ENCODE measurements at regions not wholly inside any gene's neighbourhood (a gene's known extent, or its start where the extent isn't known, plus 50 kb on each side); places are given as distances from the start of the nearest gene placed in this dataset.

- intact Hi-C loops (cut with DNase I), result no loop called here
Measured at GRCh38 chr15:39427705-39428104, 153.2 kb upstream of the THBS1 start.

DNA sequence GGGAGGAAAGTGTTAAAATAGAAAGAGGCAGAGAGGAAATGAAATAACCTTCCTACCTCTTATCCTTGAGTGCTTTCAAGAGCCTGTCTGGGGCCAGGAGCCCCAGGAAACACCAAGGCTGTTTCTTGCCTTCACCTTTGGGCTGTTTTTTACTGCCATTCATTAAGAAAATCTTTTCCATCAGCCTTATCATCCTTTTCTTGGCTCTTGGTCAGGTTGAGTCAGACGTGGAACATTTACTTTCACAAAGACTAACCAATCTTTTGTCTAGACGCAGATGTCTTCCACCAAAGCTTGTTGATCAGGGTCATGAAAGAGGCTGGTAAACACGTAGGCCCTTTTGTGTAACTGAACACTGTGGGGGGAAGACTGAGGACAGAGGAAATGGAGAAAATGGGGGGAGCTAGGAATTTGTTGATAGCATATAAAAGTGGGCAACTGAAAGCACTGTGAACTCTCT lies 151.0 kb upstream of the THBS1 start:
- Histone ChIP-seq H3K27ac (no peak overlapping the region), H3K4me1 (peaks cover 3% of the 10 kb centered on the region), H3K4me3 (no peak overlapping the region), H3K36me3 (ENCODE audit: insufficient read depth in 1 of 2, low read depth in 1 of 2) (no peaks in the 10 kb centered on the region), H3K9me3 (no peaks in the 10 kb centered on the region), H3K27me3 (ENCODE audit: insufficient read depth in 3 of 3, low read length in 2 of 3) (no peaks in the 10 kb centered on the region)
- intact Hi-C loops (cut with DNase I), result no loop called here
- whole genome bisulfite sequencing, 3 donors, result 55 to 59% (median 56%) methylated on average over 3 of the region's 3 CpGs
- ATAC-seq, result no peak
- DNase-seq, result no peak
- TF ChIP-seq CTCF (IDR thresholded peaks at IDR 0.05), result no peak

More at GRCh38 chr15:39427705-39428104, 153.2 kb upstream of the THBS1 start:
- ATAC-seq (peak in 2 of 4 donors; percentile 44 to 55), DNase-seq (no peak)
- Histone ChIP-seq H3K27ac (no peak overlapping the region), H3K4me1 (no peaks in the 10 kb centered on the region), H3K4me3 (no peak overlapping the region), H3K27me3 (ENCODE audit: insufficient read depth in 3 of 3, low read length in 2 of 3) (no peaks in the 10 kb centered on the region), H3K9me3 (no peaks in the 10 kb centered on the region), H3K36me3 (ENCODE audit: insufficient read depth in 1 of 2, low read depth in 1 of 2) (no peaks in the 10 kb centered on the region)
- WGBS, 3 donors, result 34 to 63% (median 47%) methylated on average over 3 of the region's 3 CpGs
- TF ChIP-seq CTCF (IDR thresholded peaks at IDR 0.05), result no peak

- Histone ChIP-seq H3K9me3 (no peaks in the 10 kb centered on the region), H3K4me3 (no peak overlapping the region), H3K4me1 (peaks cover 3% of the 10 kb centered on the region), H3K27ac (no peak overlapping the region), H3K27me3 (ENCODE audit: insufficient read depth in 3 of 3, low read length in 2 of 3) (no peaks in the 10 kb centered on the region), H3K36me3 (ENCODE audit: insufficient read depth in 1 of 2, low read depth in 1 of 2) (no peaks in the 10 kb centered on the region)
- DNase-seq, result no peak
- WGBS, 3 donors, result 32 to 44% (median 36%) methylated on average over 3 of the region's 3 CpGs
- TF ChIP-seq CTCF (IDR thresholded peaks at IDR 0.05), result no peak
- ATAC-seq, result peak in 2 of 4 donors; percentile 56 to 66
- intact Hi-C loops (cut with DNase I), result no loop called here
Measured at GRCh38 chr15:39430389-39430788, 150.5 kb upstream of the THBS1 start.

DNA sequence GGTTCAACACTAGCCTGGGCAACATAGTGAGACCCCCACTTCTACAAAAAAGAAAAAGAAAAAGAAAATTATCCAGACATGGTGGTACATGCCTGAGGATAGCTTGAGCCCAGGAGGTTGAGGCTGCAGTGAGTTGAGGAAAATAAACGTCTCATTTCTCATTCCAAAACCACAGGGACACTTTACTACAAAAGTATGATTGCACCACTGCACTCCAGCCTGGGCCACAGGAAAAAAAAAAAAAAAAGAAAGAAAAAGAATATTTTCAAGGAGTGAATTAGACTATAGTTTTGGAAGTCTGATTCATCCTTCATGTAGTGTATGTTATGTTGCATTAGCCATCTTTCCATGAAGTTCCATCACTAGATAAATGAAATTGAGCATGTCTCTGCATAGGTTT lies 149.5 kb upstream of the THBS1 start:
- TF ChIP-seq CTCF (IDR thresholded peaks at IDR 0.05), result no peak
- peaks cover 3% of the 10 kb centered on the region for H3K4me1 ChIP-seq
- DNase-seq (no peak), ATAC-seq (no peak)
- H3K27ac ChIP-seq, result no peak overlapping the region
- no peaks in the 10 kb centered on the region for H3K9me3 ChIP-seq
- intact Hi-C loops (cut with DNase I), result no loop called here
- no peaks in the 10 kb centered on the region for H3K27me3 ChIP-seq (ENCODE audit: insufficient read depth in 3 of 3, low read length in 2 of 3)
- 72 to 91% (median 75%) methylated on average over 1 of the region's 1 CpG for WGBS, 3 donors
- H3K4me3 ChIP-seq, result no peak overlapping the region
- no peaks in the 10 kb centered on the region for H3K36me3 ChIP-seq (ENCODE audit: insufficient read depth in 1 of 2, low read depth in 1 of 2)

DNA sequence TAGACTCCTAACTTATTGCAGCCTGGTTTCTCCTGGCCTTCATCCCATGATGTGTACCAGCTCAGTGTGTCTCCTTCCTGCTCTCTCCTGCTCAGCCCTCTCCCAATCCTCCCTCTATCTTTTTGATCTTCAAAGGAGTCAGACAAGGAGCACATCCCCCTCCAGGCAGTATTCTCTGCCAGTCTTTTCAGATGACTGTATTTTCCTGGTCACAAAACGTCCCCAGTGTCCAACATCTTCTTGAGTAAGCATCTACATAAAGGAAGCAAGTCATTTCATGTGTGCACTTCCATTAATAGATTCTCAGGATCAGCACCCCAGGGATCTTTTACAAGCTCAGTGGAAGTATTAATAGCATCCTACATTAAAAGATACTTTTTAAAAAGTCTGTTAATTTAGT lies 148.9 kb upstream of the THBS1 start:
- H3K36me3 ChIP-seq (ENCODE audit: insufficient read depth in 1 of 2, low read depth in 1 of 2), result no peaks in the 10 kb centered on the region
- peak in 3 of 4 donors; percentile 10 to 64 (median 26) for ATAC-seq
- H3K27me3 ChIP-seq (ENCODE audit: insufficient read depth in 3 of 3, low read length in 2 of 3), result no peaks in the 10 kb centered on the region
- H3K4me3 ChIP-seq, result no peak overlapping the region
- no peak for DNase-seq
- intact Hi-C loops (cut with DNase I), result no loop called here
- TF ChIP-seq CTCF (IDR thresholded peaks at IDR 0.05), result no peak
- 32 to 35% (median 33%) methylated on average over 1 of the region's 1 CpG for WGBS, 3 donors
- no peaks in the 10 kb centered on the region for H3K9me3 ChIP-seq
- H3K27ac ChIP-seq, result no peak overlapping the region
- peaks cover 3% of the 10 kb centered on the region for H3K4me1 ChIP-seq
